DMS114 treated with DMSO at 0.1 percent for 48 hours (cell line): ENCODE measurements at regions not wholly inside any gene's neighbourhood (a gene's known extent, or its start where the extent isn't known, plus 50 kb on each side); places are given as distances from the start of the nearest gene placed in this dataset.

Source experiments
- DNase-seq: peaks from one replicate; lab custom pipeline; 2025; ENCODE audit not compliant: unreplicated experiment; lab: John Stamatoyannopoulos, UW

DNA sequence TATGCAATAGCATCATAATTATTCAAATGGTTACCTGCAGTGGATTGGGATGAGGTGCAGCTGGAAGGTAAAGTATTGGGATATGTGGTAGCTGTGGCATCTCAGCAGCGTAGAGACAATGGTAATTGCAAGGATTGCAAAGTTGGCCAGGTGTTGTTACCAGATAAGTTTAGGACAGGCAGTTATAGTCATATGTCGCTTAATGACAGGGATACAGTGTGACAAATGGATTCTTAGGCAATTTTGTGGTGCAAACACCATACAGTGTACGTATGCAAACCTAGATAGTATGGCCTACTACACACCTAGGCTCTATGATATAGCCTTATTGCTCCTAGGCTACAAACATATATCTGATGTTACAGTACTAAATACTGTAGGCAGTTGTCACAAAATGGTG, 163.5 kb upstream of the LYZL2 start:
- DNase-seq: no peak

GRCh38 chr10:30792025-30792424, 162.5 kb upstream of the LYZL2 start:
- DNase-seq: no peak

DNA sequence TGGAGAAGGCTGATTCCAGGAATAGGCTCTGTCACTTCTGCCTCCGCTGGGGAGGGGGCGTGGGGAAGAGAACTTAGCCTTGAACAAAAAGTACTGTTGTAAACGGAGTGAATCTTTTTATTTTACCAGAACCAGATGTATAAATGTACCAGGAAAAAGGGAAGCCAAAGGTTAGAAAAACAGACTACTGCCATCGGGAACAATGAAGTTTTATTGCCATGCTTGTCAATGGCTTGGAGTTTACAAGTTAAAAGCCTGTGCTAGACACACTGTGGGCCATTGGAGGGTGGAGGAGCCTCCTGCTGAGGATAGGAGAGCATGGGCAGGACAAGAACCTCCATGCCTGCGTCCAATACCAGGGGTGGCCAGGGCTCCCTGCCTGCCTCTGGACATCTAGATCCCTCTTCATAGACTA, 161.7 kb upstream of the LYZL2 start:
- DNase-seq: no peak

- no peak for DNase-seq
Measured at GRCh38 chr10:30789806-30790205, 160.3 kb upstream of the LYZL2 start.

DNA sequence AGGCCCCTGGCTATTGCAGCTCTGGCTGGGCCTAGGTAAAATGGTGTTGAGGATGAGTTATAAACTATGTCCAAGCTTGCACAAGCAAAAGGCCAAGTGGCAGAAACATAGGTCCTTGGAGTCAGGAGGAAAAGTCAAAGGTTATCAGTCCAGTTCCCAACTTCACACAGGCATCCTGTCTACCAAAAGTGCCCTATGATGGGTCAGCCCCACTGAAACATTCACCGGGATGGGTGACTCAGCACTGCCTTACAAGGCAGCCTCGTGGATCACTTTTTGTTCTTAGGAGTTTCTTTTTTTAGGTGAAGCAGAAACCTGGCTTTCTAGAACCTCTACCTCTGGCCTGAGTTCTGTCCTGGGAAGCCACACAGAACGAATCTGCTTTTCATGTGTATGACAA, 158.8 kb upstream of the LYZL2 start:
- no peak for DNase-seq

GRCh38 chr10:30786906-30787305, 157.4 kb upstream of the LYZL2 start:
- DNase-seq: no peak

DNA sequence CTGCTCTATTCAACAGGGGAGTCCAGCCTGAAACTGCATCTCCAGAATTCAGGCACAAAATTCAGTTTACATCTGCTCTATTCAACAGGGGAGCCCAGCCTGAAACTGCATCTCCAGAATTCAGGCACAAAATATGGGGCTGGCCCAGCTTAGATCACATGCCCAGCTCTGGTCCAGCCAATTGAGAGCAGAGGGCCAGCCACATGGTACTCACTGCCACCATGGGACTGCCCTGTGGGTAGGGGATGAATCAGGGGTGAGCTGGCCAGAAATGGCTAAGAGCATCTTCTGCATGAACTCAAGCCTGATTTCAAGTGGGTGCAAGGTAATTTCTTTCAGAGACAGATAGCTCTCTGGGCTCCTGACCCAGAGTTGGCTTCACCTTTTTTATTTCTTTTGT, 156.6 kb upstream of the LYZL2 start:
- no peak for DNase-seq

GRCh38 chr10:30784897-30785605, 155.5 kb upstream of the LYZL2 start:
- DNase-seq: peak; percentile 19

DNA sequence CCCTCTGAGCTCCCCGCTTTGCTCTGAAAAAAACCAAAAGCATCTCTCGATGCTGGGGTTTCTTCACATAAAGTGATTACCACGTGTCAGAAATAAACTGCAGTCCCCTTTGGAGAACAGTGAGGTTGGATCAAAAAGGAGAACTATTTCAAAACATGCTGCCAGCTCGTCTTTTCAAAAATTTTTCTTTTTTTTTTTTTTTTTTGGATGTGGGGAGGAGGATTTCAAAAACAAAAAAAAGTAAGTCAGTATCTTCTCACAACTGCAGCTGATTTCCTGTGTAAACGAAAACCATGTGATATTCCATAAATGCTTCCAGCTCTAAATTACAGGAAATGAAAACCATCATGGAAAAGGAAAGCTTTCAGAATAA, 155.0 kb upstream of the LYZL2 start:
- no peak for DNase-seq

GRCh38 chr10:30783939-30784501, 154.5 kb upstream of the LYZL2 start:
- DNase-seq: peak; percentile 36

- no peak for DNase-seq
Measured at GRCh38 chr10:30782537-30783461, 153.2 kb upstream of the LYZL2 start.

DNA sequence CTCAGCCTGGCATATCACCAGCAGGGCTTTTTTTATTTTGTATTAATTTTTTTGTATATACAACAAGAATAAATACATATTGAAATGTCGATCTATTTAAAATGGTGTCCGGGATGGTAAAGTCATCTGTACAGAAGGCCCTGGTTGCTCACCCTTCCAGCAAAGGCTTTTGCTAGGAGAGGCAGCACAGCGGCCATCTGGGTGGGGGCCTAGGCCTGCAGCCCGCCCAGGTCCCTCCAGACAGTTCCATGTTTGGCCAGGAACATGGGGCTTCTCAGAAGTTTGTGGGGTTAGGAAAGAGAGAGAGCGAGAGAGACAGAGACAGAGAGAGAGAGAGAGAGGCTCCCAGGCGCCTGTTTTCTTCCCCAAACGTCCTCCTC, 152.6 kb upstream of the LYZL2 start:
- DNase-seq: no peak

DNA sequence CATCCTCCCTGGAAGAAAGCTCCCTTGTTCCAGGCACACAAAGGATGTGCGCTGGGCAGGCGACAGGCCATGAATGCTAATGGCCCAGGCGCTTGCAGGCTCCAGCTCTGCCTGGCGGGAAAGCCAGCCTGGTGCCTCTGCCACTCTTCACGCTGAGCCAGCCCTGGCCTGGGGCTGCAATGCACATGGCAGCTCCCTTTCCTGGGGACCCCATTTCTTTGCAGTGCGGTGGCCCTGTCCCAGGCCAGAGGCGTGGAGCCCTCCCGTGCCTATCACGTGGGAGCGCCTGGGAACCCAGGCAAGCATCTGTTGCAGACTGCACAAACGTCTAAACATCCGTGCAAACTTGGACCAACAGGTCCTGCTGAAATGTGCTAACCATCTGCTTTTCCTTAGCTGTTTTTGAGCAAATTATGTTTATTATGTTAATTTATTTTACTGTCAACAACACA, 152.1 kb upstream of the LYZL2 start:
- no peak for DNase-seq

GRCh38 chr10:30778769-30779168, 149.2 kb upstream of the LYZL2 start:
- no peak for DNase-seq

DNA sequence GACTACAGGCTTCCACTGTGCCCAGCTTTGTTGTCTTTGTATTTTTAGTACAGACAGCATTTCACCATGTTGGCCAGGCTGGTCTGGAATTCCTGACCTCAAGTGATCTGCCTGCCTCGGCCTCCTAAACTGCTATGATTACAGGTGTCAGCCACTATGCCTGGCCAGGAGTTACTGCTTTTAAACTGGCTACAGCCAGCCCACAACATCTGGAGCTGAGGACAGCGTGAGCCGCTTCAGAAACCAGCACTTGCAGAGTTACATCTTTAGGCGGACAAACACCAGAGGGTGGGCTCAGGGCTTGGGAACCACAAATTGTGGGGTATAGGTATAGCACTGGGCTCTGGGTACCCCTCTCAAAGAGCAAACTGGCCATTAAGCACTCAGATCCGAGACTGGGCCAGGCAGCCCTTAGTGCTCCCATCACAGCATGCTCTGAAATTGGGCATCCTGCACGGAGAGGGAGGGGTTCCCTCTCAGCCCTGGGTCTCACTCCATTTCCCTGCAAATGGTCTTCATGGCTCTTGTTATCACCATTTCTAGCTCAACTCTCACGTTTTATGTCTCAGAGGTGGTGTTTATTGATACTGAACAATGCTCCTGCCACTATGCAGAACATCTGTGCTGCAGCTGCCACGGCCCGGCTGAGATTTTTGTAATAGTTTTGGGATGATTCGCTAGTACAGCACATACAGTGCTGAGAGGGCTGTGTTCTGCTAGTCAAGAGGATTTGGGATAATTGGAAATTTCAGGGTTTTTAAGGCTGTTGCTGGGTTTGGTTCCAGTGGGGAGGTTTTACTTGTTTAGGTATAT, 146.4 kb upstream of the LYZL2 start:
- no peak for DNase-seq

DNA sequence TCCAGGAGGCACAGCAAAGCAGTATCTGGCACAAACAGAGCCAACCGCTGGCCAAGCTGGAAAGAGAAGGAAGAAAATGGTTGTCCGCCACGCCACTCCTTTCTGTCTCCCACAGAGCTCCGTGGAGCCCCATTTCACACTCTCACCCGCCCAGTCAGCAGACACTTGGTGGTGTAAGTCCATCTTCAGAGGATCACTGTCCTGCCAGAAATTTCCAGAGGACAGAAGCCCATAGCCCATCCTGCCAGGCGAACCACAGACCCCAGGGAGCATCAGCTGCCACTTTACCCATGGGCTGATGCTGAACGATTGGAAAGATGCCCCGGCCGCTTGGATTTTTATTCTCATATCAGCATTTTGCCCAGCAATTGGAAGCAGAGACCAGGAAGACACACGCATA, 144.7 kb upstream of the LYZL2 start:
- DNase-seq: no peak

- no peak for DNase-seq
Measured at GRCh38 chr10:30773501-30773900, 143.9 kb upstream of the LYZL2 start.

GRCh38 chr10:30770816-30771215, 141.3 kb upstream of the LYZL2 start:
- DNase-seq: no peak

- DNase-seq: no peak
Measured at GRCh38 chr10:30770229-30770628, 140.7 kb upstream of the LYZL2 start.

DNA sequence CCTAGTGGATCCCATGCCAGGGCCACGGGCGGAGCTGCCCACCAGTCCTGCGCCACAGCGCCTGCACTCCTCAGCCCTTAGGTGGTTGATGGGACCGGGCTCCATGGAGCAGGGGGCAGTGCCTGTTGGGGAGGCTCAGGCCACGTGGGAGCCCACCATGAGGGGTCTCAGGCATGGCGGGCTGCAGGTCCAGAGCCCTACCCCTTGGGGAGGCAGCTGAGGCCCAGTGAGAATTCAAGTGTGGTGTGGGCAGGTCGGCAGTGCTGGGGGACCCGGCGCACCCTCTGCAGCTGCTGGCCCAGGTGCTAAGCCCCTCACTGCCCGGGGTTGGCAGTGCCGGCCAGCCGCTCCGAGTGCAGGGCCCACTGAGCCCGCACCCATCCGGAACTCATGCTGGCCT, 139.8 kb upstream of the LYZL2 start:
- DNase-seq: no peak

GRCh38 chr10:30765616-30766015, 136.1 kb upstream of the LYZL2 start:
- DNase-seq: no peak
